HG03378 (cell line): ENCODE measurements at regions not wholly inside any gene's neighbourhood (a gene's known extent, or its start where the extent isn't known, plus 50 kb on each side); places are given as distances from the start of the nearest gene placed in this dataset.
"Not testable (repeated sequence)": the region's sequence is repeated elsewhere in the genome, so short reads cannot be mapped to it uniquely, and the experiment has no call there.

Source experiments
- ATAC-seq: cut with Tn5 transposase; IDR thresholded peaks from one replicate; pipeline ENCODE4 v1.9.1; 2021; ENCODE audit warnings: mild to moderate bottlenecking, moderate library complexity; ENCODE audit not compliant: unreplicated experiment

DNA sequence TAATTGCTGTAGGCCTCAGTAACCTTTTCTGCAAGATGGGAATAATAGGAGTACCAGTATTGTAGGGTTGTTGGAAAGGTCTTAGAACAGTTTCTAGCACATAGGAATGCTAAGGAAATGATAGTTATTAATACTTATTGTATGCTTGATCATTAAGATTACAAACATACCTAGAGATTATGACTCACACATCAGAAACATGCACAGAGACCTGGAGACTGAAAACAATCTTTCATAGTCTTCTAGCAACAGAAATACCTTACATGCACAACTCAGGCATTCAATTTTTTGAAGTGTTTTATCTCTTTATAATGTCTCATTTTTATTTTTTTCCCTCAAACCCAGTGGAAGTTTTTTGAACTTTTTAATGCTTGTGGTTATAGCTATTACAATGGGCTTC lies 104.4 kb upstream of the ZBTB20 start:
- ATAC-seq: no peak

DNA sequence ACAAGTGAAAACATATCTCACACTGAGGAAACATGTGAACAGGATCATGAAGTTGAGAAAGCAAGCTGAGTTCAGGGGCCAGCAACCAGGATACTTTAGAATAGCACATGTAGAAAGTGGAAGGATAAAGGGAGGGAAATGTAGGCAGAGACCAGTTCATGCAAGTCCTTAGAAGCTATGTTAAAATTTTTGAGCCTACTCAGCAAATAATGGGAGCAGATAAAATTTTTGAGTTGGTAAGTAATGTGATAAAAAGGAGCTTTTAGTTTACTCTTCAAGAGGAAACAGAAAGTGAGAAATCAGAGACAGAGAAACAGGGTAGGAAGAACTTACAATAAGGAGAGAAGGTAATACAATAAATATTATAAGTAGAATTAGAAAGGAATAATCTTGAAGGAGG lies 105.6 kb upstream of the ZBTB20 start:
- no peak for ATAC-seq

DNA sequence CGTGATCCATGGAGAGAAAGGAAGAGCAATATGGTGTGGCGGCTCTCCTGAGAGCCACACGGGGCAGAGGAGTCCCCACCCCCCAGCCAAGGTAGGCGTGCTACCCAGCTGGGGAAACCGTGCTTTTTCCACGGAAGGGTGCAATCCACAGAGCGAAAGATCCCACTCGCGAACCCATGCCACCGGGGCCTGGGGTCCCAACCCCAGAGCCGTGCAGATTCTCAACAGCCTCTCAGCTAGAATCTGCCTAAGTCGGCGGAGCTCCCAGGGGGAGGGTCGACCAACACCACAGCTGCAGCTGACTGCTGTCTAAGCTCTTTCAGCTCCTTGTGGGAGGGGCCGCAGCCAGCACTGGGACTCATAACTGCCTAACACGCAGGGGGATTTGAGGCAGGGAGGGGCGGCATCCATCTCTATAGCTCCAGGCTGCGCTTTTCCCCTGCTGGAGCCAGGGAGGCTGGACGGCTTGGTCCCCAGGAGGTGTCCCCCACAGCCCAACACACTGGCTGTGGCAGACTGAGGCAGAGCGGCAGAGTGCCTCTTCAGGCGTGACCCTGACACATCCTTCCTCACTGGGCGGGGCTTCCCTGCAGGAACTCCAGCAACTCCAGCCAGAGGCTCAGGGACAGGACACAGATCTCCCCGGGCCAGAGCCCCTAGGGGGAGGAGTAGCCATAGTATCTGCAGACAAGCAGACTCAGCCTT lies 107.6 kb upstream of the ZBTB20 start:
- no peak for ATAC-seq

DNA sequence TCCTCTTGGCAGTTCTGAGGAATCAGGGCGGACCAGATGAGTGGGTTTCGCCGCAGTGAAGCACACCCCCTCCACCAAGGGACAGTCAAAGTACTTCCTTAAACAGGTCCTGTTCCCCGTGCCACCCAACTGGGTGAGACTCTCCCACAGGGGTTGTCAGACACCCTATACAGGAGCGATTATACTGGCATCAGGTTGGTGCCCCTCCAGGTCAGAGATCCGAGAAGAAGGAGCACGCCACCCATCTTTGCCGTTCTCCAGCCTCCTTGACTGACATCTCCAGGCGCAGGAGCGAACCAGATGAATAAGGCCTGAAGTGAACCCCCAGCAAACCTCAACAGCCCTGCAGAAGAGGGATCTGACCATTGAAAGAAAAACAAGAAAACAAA lies 108.1 kb upstream of the ZBTB20 start:
- no peak for ATAC-seq

DNA sequence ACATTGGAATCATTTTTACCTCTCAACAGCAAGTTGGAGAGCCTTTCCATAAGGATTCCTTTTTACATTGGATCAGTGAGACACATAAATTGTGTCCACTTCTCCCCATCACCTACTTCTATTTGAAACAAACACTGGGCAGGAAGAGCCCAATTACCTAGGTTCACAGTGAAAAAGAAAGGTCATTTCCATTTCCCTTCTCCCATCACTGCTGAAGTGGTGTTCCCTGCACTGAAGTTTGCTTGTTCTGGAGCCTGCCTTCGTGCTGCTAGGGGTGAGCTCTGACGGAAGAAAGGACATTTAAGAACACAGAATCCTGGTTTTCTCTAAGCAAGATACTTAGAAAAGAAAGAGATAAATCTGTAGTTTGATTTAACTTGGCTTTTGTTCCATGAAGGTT lies 123.8 kb upstream of the ZBTB20 start:
- ATAC-seq: no peak

DNA sequence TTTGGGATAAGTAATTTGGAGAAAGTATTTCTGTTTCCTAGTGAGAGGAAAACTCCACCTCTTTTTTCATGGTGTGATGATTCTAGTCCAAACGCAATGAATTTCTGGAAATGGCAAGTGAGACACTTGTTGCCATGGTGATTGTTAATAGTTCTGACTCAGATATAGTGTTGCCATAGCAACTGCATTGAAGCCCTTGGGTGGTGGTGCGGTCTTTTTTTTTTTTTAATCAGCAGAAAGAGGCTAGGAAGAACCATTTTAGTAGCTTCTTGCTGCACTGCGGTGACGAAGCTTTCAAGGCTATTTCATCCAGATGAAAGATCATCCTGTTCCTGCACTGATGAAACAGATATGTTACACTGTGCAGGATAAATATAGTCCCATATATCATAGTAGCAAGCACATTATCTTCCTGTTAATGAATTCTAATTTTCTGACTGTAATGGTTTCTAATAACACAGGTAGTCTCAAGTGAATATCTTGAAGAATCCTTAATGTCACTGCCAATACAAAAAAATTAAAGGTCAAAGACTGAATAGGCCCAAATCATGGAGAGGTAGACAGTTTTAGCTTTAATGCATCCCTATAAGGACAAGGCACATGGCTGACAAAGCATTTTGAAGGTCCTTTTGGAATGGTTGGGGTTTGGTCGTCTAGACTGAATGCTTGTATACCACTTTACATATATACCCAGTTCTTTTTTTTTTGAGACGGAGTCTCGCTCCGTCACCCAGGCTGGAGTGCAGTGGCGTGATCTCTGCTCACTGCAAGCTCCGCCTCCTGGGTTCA lies 125.1 kb upstream of the ZBTB20 start:
- ATAC-seq: no peak

DNA sequence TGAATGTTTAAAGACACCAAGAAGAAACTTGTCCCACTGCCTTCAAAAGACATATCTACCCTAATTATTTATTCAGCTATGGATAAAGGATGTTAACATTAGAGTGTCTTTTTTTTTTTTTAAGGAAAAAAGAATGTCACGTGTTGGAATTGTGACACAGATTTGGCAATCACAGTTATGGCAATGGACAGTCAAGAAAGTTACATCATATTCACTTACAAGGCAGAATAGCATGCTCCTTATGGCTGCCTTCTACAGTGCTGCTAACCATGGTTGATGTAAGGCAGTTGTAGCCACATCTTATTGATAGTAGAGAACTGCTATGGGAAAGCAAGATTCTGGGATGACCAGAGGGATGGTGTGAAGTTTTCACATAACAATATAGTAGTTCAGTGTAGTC lies 128.8 kb upstream of the ZBTB20 start:
- no peak for ATAC-seq

DNA sequence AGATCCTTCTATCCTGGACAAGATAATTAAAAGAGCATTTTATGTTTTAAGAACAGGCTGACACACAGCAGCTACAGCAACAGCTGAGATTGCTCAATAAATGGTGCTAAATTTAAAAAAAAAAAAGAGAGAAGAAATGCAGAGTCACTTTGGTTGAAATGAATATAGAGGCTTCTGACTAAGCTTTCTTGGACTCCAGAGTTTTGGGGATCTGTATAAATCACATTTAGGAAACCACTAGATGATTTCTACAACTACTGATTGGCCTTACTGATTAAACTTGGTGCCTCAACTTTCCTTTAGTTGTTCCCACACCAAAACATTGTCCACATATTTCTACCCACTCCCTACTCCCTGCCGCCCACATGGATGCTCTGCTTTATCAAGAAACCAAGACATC lies 132.9 kb upstream of the ZBTB20 start:
- ATAC-seq: no peak

DNA sequence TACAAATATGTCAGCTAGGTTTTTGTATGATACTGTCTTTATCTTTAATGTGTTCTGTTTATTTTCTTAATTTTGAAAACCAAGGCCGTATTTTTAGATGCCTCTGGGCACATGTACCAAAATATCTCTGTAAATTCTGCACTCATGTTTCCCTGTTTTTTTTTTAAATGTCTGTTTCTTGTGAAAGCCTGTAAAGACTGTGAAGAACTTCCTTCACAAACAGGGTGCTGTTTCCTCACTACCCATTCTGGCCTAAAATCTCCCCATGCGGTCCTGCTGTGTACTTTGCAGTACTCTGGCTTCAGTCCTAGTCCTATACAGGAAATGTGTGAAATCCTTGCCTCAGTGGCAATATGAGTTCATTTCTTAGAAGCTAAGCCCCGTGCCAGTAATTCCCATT lies 133.4 kb upstream of the ZBTB20 start:
- ATAC-seq: no peak

DNA sequence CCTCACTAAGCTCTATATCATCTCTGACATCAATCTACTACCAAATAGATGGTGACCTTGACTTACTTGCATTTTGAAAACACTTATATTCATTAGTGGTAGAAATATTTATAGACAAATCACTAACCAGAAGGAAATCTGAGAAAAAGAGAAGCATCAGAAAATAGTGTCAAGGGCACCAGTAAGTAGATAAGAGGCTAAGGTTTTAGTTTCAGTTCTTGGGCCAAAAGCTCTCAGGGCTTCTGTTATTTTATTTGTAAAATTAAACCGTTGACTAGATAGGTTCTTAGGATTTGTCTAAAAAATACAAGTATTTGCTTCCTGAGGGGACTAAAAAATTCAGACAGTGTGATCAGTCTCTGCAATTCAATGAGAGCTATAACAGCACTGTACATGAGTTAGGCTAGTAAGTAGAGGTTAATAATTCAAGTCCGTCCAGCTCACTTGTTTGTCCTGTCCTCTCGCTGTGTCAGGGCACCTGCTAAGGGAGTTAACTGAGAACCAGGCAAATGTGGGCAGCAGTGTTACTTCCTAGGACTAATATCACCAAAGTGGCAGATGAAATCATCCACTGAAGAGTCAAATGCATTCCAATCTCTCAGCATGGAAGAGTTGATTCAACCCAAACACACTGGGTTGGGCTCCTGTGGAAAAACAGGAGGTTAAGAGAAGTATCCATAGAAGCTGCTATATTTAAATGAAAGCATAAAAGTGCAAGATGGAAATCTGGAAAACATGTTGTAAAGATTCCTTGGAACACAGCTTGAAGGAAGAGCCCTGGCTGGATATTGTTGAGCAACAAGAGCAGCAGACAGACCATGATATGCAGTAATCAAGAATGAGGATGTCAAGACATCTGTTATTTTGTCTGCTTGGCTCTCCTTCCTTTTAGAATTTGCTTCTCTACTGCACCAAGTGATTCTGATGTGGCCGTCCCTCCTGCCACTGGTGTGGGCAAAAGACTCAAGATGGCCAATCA lies 134.9 kb upstream of the ZBTB20 start:
- ATAC-seq: no peak

DNA sequence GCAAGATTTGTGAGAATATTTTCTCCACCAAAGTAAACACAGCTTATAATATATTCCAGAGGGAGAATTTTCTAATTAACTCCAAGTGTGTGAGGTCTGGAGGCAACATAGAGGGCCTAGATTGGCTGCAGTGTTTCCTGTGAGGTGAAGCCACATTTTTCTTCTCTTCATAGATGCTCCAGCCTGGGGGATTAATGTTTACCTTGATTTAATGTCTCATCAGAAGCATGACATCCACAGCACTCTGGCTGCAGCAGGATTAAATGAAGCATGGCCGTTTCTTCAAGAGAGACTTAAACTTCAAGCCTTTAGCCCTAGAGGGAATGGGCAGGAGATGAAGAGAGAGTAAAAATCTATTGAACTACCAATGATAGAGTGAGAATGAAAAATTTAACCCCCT lies 137.9 kb upstream of the ZBTB20 start:
- no peak for ATAC-seq

DNA sequence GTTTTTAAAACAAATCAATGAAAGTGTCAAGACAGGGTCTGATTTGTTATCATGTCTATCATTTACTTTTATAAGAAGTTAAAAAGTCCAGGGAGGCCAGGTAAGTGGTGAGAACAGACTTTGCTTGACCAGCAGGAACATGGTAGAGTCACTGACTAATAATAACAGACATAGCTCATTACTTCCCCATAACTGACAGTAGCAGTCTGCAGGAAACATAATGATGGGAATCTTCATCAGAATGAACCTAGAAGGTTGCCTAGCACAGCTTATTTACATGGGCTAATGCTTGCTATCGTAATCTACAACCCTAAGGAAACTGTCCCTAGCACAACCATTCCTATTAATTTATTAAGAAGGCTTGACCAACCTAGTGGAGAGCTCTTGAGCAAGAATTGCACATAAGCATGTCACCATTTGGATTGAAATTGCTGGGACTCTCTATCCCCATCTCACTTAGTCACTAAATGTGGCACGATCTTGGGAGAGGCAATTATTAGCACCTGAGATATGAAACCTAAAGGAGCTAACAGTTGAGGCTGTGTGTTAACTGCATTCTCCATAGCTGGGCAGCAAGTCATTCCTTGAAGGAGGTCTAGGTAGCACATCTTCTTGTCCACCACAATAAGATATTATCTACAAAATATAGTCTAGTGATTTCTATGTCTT lies 139.6 kb upstream of the ZBTB20 start:
- ATAC-seq: no peak

DNA sequence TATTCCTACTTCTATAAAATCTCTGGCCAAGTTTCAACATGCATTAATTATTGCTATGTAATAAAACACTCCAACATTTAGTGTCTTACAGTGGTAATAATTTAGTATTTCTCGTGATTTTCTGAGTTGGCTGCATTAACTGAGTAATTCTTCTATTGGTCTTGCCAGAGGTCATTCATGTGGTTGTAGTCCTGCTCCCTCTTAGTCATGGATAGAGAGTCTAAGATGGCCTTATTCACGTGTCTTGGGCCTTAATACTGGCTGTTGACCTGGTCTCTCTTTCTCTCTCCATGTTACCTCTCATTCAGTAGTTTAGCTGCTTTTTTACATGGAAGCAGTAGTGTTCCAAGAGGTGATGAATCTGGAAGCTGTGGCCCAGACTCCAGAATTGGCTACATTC lies 140.1 kb upstream of the ZBTB20 start:
- no peak for ATAC-seq

DNA sequence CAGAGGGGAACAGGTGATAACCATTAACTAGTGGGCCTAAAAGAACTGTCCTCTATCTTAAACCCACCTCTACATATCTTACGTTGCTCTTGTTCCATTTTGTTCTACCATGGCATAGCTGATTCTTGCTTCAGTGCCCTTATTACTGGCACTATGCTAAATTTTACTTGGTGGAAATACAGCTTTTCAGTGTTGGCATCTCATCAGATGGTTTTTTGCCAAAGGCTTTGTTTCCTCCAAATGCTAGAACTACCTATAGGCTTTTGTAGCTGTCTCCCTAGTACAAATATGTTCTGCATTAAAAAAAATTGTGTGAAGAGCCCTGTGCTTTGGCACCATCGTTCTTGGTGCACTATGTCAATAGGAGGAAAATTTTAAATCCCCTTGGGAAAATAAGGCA lies 145.0 kb upstream of the ZBTB20 start:
- no peak for ATAC-seq

DNA sequence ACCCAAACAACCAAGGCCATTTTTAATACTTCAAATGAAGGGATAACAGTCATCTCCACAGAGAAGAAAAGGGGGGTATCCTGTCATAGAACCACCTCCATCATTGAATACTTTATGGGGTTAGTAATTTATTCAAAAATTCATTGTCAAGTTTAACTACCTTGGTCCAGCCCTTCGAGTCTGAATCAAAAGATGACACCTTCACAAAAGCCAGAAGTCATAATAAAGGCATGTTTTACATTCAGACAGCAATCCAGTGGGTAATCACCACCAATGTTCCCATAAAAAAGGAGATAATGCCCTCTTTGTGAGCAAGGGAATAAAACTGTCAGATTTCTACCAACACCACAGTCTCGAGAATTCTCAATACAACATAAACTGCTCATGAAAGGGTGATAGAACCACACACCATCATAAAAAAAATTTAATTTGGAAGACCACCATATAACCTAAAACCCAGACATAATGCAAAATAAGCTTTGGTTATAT lies 145.6 kb upstream of the ZBTB20 start:
- ATAC-seq: no peak

DNA sequence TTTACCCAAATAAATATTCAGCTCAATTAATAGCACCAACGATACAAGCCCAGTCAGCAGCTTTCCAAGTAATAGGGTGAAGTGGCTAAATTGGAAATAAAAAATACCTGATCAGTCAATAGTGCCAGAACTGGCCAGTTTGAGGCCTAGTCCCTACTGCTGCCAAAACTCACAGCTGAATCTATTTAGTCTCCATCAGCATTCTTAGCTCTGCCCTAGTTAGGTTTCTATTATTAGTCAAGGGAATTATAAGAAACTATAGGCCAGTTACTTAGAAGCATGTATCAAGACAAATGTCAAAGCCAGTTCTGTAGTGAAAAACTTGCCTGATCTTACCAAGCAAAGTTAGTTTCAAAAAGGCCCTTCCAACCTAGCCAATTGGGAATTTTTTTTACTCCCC lies 146.2 kb upstream of the ZBTB20 start:
- ATAC-seq: no peak

DNA sequence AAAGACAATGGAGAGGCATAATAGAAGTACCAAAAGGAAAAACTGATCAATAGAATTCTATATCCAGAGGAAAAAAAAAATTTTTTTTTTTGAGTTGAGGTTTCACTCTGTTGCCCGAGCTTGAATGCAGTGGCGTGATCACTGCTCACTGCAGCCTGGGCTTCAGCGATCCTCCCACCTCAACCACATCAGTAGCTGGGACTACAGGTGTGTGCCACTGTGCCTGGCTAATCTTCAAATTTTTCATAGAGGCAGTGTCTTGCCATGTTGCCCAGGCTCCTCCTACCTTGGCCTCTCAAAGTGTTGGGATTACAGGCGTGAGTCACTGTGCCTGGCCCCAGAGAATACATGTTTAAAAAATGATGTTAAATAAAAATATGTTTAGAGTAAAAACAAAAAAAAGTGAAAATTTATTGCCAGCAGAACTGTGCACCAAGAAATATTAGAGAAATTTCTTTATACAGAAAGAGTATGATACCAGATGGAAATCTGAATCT lies 154.3 kb upstream of the ZBTB20 start:
- no peak for ATAC-seq

DNA sequence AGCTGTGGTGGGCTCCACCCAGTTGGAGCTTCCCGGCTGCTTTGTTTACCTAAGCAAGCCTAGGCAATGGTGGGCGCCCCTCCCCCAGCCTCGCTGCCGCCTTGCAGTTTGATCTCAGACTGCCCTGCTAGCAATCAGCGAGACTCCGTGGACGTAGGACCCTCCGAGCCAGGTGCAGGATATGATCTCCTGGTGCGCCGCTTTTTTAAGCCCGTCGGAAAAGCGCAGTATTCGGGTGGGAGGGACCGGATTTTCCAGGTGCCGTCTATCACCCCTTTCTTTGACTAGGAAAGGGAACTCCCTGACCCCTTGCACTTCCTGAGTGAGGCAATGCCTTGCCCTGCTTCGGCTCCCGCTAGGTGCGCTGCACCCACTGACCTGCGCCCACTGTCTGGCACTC lies 170.9 kb upstream of the ZBTB20 start:
- ATAC-seq: not testable (repeated sequence)

DNA sequence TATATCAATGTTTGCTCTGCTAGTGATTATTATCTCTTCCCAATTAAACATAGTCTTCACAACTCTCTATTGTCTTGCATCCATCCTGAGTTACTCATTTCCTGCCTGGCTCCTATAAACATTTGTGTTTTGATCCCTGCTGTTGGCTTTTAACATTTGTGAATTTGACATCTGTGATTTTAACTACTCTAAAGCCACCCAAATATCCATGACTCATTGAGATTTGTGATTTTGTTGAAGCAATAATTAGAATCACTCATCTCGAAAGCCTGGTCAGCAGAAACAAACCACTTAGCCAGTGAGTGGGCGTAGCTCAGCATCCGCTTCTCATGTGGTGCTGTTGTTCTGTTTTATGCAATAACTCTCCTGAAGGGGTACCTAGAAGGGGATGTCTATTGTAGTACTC lies 174.3 kb upstream of the ZBTB20 start:
- ATAC-seq: peak; percentile 71

DNA sequence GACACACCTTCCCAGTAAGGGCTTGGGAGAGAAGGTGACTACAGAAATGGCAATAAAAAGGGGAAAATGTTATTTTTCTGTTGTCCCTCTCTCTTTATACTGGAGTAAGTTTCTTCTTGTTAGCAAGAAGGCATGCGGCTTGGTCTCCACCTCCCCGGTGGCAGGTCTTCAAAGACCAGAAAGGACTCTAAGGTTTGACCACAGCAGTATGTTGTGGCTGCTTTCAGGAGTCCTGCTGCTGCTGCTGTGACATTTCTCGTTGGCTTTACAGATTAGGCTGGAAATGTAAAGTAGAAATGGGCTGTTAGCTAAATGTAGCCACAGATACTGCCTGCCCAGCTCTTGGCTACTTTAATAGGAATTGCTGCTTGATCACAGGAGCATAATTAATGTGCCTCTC lies 175.8 kb upstream of the ZBTB20 start:
- no peak for ATAC-seq

DNA sequence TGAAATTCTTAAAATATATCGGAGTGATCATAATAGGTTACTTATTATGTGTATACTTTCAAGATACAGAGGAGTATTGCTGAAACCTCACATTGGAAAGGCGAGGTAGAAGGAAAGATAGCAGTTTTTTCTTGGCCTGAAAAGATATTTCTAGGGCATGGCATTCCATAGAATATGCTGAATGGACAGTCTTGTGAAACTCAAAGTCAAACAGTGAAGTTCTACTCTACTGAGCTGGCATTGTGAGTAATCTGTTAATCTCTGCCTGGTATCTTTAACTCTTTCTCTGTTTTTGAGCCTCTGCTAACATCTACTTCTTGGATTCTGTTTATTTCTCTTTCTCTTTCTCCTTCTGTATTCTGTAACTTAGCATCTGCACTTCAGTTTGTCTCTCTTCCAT lies 176.3 kb upstream of the ZBTB20 start:
- ATAC-seq: no peak
